GM12878 (cell line): ENCODE measurements at regions not wholly inside any gene's neighbourhood (a gene's known extent, or its start where the extent isn't known, plus 50 kb on each side); places are given as distances from the start of the nearest gene placed in this dataset.
A peak's percentile ranks its signal among the peaks of the same experiment; 100 is the strongest.

ENCODE experiments used
- ATAC-seq: fragments of 200-7000 bp; cut with Tn5 transposase; 3 replicates; pipeline ENCODE4 v1.9.1; 2020; ENCODE audit warnings: mild to moderate bottlenecking, moderate library complexity
- BruUV-seq: library from RNA; stranded (reverse); fragments of 400-500 nt; replicated peaks from 2 replicates; lab custom pipeline; 2021; lab: Mats Ljungman, UMichigan
- CTCF ChIA-PET: fragments of 300-600 bp; sonication (Branson Sonifier 250); formaldehyde crosslinking; extraction: SDS; loops from one replicate; lab custom pipeline; 2021; ENCODE audit warnings: inconsistent platforms; lab: Yijun Ruan, JAX
- POLR2A ChIA-PET: fragments of 350-600 bp; formaldehyde crosslinking; extraction: SDS; loops from one replicate; lab custom pipeline; 2021; ENCODE audit warnings: inconsistent platforms; lab: Charles Lee
- RAD21 ChIA-PET: fragments of 300-600 bp; sonication (Branson Sonifier 250); formaldehyde crosslinking; loops from one replicate; lab custom pipeline; 2023; ENCODE audit warnings: antibody characterized with exemption; ENCODE audit not compliant: unreplicated experiment; lab: Charles Lee
- SMC1A ChIA-PET: fragments of 300-600 bp; sonication (Branson Sonifier 250); formaldehyde crosslinking; loops from one replicate; lab custom pipeline; 2023; ENCODE audit not compliant: unreplicated experiment, uncharacterized antibody; lab: Charles Lee
- DNase-seq: peaks from one replicate; pipeline ENCODE4 v3.0.0-alpha.2; 2011; ENCODE audit warnings: low read depth, low spot score
- FAIRE-seq: peaks from 3 replicates; lab custom pipeline; 2011; peaks lifted over from hg19 to GRCh38; lab: Jason Lieb, UNC
- H2AFZ ChIP-seq: 2 replicates; pipeline ENCODE4 v1.6.0; 2011; ENCODE audit warnings: low read depth, low read length, control low read depth; ENCODE audit not compliant: control insufficient read depth
- H3K27ac ChIP-seq: 2 replicates; pipeline ENCODE4 v1.5.1; 2011; ENCODE audit warnings: control low read depth; ENCODE audit not compliant: control insufficient read depth, insufficient read depth
- H3K27me3 ChIP-seq, 2 experiments: replicated peaks in 1 of 2; 2 replicates each; pipeline versions ENCODE4 v1.6.0 to v1.6.1; 2011; ENCODE audit warnings: low read length in 1 of 2; ENCODE audit not compliant: control insufficient read depth in 2 of 2, insufficient read depth in 2 of 2
- H3K36me3 ChIP-seq, 2 experiments: 2 replicates each; pipeline ENCODE4 v1.5.1; 2011; ENCODE audit warnings: low read length in 1 of 2; ENCODE audit not compliant: control insufficient read depth in 2 of 2, insufficient read depth in 2 of 2
- H3K4me1 ChIP-seq: 2 replicates; pipeline ENCODE4 v1.6.1; 2011; ENCODE audit warnings: mild to moderate bottlenecking, low read length, moderate library complexity, mixed read lengths; ENCODE audit not compliant: control insufficient read depth, insufficient read depth
- H3K4me2 ChIP-seq: 2 replicates; pipeline ENCODE4 v1.6.0; 2011; ENCODE audit warnings: control low read depth; ENCODE audit not compliant: control insufficient read depth, insufficient read depth
- H3K4me3 ChIP-seq: fragments of 200-600 bp; sonication (generic); 2 replicates; pipeline ENCODE4 v1.5.1; 2016
- H3K79me2 ChIP-seq: 2 replicates; pipeline ENCODE4 v1.6.0; 2011; ENCODE audit warnings: low read length; ENCODE audit not compliant: control insufficient read depth, insufficient read depth
- H3K9ac ChIP-seq: 2 replicates; pipeline ENCODE4 v1.8.0; 2011; ENCODE audit warnings: low read length, control low read depth, mixed read lengths; ENCODE audit not compliant: control insufficient read depth, insufficient read depth
- H3K9me3 ChIP-seq: replicated peaks from 3 replicates; pipeline ENCODE4 v1.5.1; 2011; ENCODE audit warnings: mild to moderate bottlenecking, low read length; ENCODE audit not compliant: control insufficient read depth, insufficient read depth
- H4K20me1 ChIP-seq: 2 replicates; pipeline ENCODE4 v1.6.0; 2011; ENCODE audit not compliant: control insufficient read depth, insufficient read depth
- BHLHE40 ChIP-seq, 2 experiments: fragments of 450-650 bp in 1 of 2; IDR thresholded peaks; 2 replicates each; pipeline ENCODE4 v1.6.1; 2011 to 2017; ENCODE audit warnings: low read depth in 2 of 2, borderline replicate concordance in 1 of 2, improper control_type of control experiment in 1 of 2, low read length in 1 of 2, mild to moderate bottlenecking in 1 of 2
- ETV6 ChIP-seq, 2 experiments: fragments of 450-650 bp in 1 of 2; IDR thresholded peaks in 1 of 2; conservative IDR thresholded peaks in 1 of 2; 2 replicates each; pipeline ENCODE4 v1.6.1; 2014; ENCODE audit warnings: antibody characterized with exemption in 1 of 2, borderline replicate concordance in 1 of 2, low read depth in 1 of 2, mild to moderate bottlenecking in 1 of 2, moderate library complexity in 1 of 2
- FOXK2 ChIP-seq: fragments of 450-650 bp; IDR thresholded peaks from 2 replicates; pipeline ENCODE4 v1.6.1; 2017; ENCODE audit warnings: mild to moderate bottlenecking, moderate library complexity
- IRF4 ChIP-seq: IDR thresholded peaks from 2 replicates; pipeline ENCODE4 v1.6.1; 2011; ENCODE audit warnings: low read depth, low read length
- JUNB ChIP-seq: IDR thresholded peaks from 2 replicates; pipeline ENCODE4 v1.6.1; 2016; ENCODE audit warnings: antibody characterized with exemption, mild to moderate bottlenecking
- SPI1 ChIP-seq: IDR thresholded peaks from 2 replicates; pipeline ENCODE4 v1.6.1; 2011; ENCODE audit warnings: low read depth, mild to moderate bottlenecking, low read length, moderate library complexity, borderline replicate concordance; ENCODE audit not compliant: insufficient read depth
- TCF3 ChIP-seq: IDR thresholded peaks from 2 replicates; pipeline ENCODE4 v1.6.1; 2012; ENCODE audit warnings: low read depth, mild to moderate bottlenecking, low read length, borderline replicate concordance; ENCODE audit not compliant: insufficient read depth
- TCF7 ChIP-seq: IDR thresholded peaks from 2 replicates; pipeline ENCODE4 v1.6.1; 2014; ENCODE audit warnings: antibody characterized with exemption, borderline replicate concordance
- ZZZ3 ChIP-seq: IDR thresholded peaks from 2 replicates; pipeline ENCODE4 v1.6.1; 2011; ENCODE audit warnings: low read depth; ENCODE audit not compliant: control insufficient read depth, insufficient read length
- WGBS: methylation state at CpG from one replicate; pipeline ENCODE4 v1.1.6; 2016; ENCODE audit warnings: low lambda C conversion rate; ENCODE audit not compliant: insufficient replicate concordance, insufficient coverage; ENCODE audit errors: missing lambda C conversion rate; 5-methylcytosine and 5-hydroxymethylcytosine counted together
- in situ Hi-C: fragments of 300-500 bp; cut with MboI; formaldehyde crosslinking; loops from 9 replicates; pipeline ENCODE4 v1.14.3; 2018; ENCODE audit warnings: mixed read lengths
- intact Hi-C: fragments of 100-400 bp; cut with micrococcal nuclease; formaldehyde crosslinking; loops from one replicate; pipeline ENCODE4 v1.14.2; 2022; ENCODE audit not compliant: unreplicated experiment
- TF ChIP-seq, protein P1 (sequence below): fragments of 450-650 bp; IDR thresholded peaks from 2 replicates; pipeline ENCODE4 v1.6.1; 2017; ENCODE audit warnings: antibody characterized with exemption, mild to moderate bottlenecking, moderate library complexity
- TF ChIP-seq, protein P2 (sequence below): fragments of 450-650 bp; IDR thresholded peaks from 2 replicates; pipeline ENCODE4 v1.6.1; 2017; ENCODE audit warnings: mild to moderate bottlenecking, low read depth, inconsistent platforms; ENCODE audit not compliant: poor library complexity, severe bottlenecking

DNA sequence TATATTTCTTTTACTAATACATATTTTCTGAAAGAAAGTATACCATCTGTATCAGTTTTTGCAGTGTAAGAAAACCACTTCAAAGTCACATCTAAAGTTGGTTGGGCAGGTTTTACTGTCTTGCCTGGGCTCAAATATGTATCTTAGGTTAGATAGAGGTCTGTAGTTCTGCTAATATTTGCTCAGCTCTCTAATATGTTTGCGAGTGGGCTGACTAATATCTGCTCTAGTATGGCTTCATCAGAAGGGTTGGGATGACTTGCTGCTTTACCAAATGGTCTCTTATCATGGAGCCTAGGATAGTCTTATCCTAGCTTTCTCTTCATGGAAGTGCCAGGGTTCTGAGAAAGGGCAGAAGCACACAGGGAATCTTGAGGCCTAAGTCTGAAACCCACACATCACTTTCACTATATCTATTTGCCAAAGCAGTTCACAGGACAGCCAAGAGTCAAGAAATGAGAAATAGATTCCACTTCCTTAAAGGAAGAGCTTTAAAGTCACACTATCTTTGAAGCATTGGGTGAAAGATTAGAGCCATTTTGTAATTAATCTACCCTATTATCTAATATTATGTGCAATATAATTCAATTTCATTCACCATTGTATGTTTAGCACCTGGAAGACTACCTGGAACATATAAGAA lies 610.0 kb downstream of the KCNJ3 start:
- TF ChIP-seq ETV6 (conservative IDR thresholded peaks at IDR 0.05 in 1 of 2, IDR thresholded peaks at IDR 0.05 in 1 of 2; ENCODE audit: borderline replicate concordance in 1 of 2, low read depth in 1 of 2) (no peak), IRF4 (peak; percentile 10; the same call in 1 of the 2 replicates), SPI1 (0 out of 2 replicates have a peak, but pooled peaks have one; percentile 44), JUNB (peak; percentile 25)
- RAD21 ChIA-PET, result no interaction called here
- no TSS peak for BruUV-seq

DNA sequence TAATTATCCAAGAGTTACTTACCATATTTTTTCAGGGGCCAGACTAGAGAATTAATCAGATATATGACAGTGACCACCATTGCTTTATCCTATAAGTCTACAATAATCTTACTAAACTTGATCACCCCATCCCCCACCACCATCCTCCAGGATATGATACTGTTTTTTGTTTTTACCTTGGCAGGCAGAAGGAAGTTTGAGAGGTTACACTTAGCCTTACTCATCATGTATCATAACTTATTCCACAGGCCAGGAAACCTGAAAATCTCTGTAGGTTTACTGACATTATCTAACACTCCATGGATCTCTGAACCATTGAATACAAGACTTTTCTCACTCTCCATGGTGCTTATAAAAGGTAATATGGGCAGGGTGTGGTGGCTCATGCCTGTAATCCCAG lies 602.7 kb downstream of the KCNJ3 start:
- no peak for FAIRE-seq
- Histone ChIP-seq H3K4me1 (no peaks in the 10 kb centered on the region), H3K27me3 (no peaks in the 10 kb centered on the region), H3K4me2 (no peak overlapping the region), H3K27ac (no peak overlapping the region), H3K9ac (no peak overlapping the region), H3K36me3 (no peaks in the 10 kb centered on the region), H3K4me3 (no peak overlapping the region), H2AFZ (no peak overlapping the region), H3K9me3 (no peaks in the 10 kb centered on the region), H3K79me2 (no peaks in the 10 kb centered on the region), H4K20me1 (no peaks in the 10 kb centered on the region)
- no peak for DNase-seq
- intact Hi-C loops, result no loop called here
- ChIA-PET POLR2A (no interaction called here), CTCF (interaction anchor here (1.9 to 2.8 kb wide), 2 partner anchors 9 to 10 kb away, joined by 5 to 11 read pairs; no protein-coding TSS in a partner anchor), RAD21 (interaction anchor here (1.5 kb wide), 1 partner anchor 862 kb away, joined by 3 read pairs; no protein-coding TSS in a partner anchor), SMC1A (interaction anchor here (1.3 kb wide), 1 partner anchor 17 kb away, joined by 3 read pairs; no protein-coding TSS in a partner anchor)
- in situ Hi-C loops, result no loop called here
- no peak for ATAC-seq
- BruUV-seq, result no TSS peak
- TF ChIP-seq FOXK2, result no peak
- TF ChIP-seq, protein P1, sequence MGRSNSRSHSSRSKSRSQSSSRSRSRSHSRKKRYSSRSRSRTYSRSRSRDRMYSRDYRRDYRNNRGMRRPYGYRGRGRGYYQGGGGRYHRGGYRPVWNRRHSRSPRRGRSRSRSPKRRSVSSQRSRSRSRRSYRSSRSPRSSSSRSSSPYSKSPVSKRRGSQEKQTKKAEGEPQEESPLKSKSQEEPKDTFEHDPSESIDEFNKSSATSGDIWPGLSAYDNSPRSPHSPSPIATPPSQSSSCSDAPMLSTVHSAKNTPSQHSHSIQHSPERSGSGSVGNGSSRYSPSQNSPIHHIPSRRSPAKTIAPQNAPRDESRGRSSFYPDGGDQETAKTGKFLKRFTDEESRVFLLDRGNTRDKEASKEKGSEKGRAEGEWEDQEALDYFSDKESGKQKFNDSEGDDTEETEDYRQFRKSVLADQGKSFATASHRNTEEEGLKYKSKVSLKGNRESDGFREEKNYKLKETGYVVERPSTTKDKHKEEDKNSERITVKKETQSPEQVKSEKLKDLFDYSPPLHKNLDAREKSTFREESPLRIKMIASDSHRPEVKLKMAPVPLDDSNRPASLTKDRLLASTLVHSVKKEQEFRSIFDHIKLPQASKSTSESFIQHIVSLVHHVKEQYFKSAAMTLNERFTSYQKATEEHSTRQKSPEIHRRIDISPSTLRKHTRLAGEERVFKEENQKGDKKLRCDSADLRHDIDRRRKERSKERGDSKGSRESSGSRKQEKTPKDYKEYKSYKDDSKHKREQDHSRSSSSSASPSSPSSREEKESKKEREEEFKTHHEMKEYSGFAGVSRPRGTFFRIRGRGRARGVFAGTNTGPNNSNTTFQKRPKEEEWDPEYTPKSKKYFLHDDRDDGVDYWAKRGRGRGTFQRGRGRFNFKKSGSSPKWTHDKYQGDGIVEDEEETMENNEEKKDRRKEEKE, result no peak
- TF ChIP-seq, protein P2, sequence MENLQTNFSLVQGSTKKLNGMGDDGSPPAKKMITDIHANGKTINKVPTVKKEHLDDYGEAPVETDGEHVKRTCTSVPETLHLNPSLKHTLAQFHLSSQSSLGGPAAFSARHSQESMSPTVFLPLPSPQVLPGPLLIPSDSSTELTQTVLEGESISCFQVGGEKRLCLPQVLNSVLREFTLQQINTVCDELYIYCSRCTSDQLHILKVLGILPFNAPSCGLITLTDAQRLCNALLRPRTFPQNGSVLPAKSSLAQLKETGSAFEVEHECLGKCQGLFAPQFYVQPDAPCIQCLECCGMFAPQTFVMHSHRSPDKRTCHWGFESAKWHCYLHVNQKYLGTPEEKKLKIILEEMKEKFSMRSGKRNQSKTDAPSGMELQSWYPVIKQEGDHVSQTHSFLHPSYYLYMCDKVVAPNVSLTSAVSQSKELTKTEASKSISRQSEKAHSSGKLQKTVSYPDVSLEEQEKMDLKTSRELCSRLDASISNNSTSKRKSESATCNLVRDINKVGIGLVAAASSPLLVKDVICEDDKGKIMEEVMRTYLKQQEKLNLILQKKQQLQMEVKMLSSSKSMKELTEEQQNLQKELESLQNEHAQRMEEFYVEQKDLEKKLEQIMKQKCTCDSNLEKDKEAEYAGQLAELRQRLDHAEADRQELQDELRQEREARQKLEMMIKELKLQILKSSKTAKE, result no peak
- TF ChIP-seq ZZZ3, result no peak
- TF ChIP-seq TCF7, result no peak
- TF ChIP-seq TCF3, result no peak
- no peak for TF ChIP-seq BHLHE40 (IDR thresholded peaks at IDR 0.05; ENCODE audit: borderline replicate concordance in 1 of 2, low read depth in 2 of 2, low read length in 1 of 2)

More for the DNA sequence above, 610.0 kb downstream of the KCNJ3 start:
- DNase-seq, result no peak
- FAIRE-seq, result no peak
- POLR2A ChIA-PET, result no interaction called here
- H3K4me2 ChIP-seq, result no peak overlapping the region
- SMC1A ChIA-PET, result interaction anchor here (1.0 to 2.5 kb wide), 3 partner anchors 10 to 855 kb away, joined by 3 to 8 read pairs (median 3); no protein-coding TSS in a partner anchor
- H3K36me3 ChIP-seq, result no peaks in the 10 kb centered on the region
- no peak overlapping the region for H2AFZ ChIP-seq
- WGBS, result 0% methylated on average over 1 of the region's 1 CpG
- H3K27ac ChIP-seq, result no peak overlapping the region
- H3K4me3 ChIP-seq, result no peak overlapping the region
- H3K4me1 ChIP-seq, result no peaks in the 10 kb centered on the region
- CTCF ChIA-PET, result interaction anchor here (0.9 to 1.5 kb wide), 3 partner anchors 10 to 84 kb away, joined by 3 to 4 read pairs (median 3); no protein-coding TSS in a partner anchor
- H3K9me3 ChIP-seq, result no peaks in the 10 kb centered on the region
- in situ Hi-C loops, result no loop called here
- intact Hi-C loops, result no loop called here
- H3K79me2 ChIP-seq, result no peaks in the 10 kb centered on the region
- peak; percentile 71 for ATAC-seq
- no peak overlapping the region for H3K9ac ChIP-seq
- no peaks in the 10 kb centered on the region for H4K20me1 ChIP-seq
- H3K27me3 ChIP-seq, result no peaks in the 10 kb centered on the region
